HepG2 (cell line): ENCODE measurements at regions not wholly inside any gene's neighbourhood (a gene's known extent, or its start where the extent isn't known, plus 50 kb on each side); places are given as distances from the start of the nearest gene placed in this dataset.

Experiments
- ATAC-seq: fragments of 200-7000 bp; cut with Tn5 transposase; 3 replicates; pipeline ENCODE4 v1.9.1; 2020; ENCODE audit warnings: mild to moderate bottlenecking, moderate library complexity
- BruUV-seq: library from RNA; stranded (reverse); fragments of 400-500 nt; replicated peaks from 2 replicates; lab custom pipeline; 2021; lab: Mats Ljungman, UMichigan
- CTCF ChIA-PET: fragments of 300-600 bp; formaldehyde crosslinking; extraction: SDS; loops from one replicate; lab custom pipeline; 2021; ENCODE audit warnings: low total read pairs, inconsistent platforms, low intra/inter-chr PET ratio; lab: Yijun Ruan, JAX
- POLR2A ChIA-PET: fragments of 350-600 bp; sonication (Branson Sonifier 250); formaldehyde crosslinking; loops from one replicate; lab custom pipeline; 2020; ENCODE audit warnings: antibody characterized with exemption, inconsistent platforms; lab: Yijun Ruan, JAX
- DNase-seq: peaks from one replicate; pipeline ENCODE4 v3.0.0-alpha.2; 2015; ENCODE audit warnings: low spot score
- FAIRE-seq: peaks from 3 replicates; lab custom pipeline; 2011; peaks lifted over from hg19 to GRCh38; lab: Jason Lieb, UNC
- H2AFZ ChIP-seq: one replicate; pipeline ENCODE4 v1.6.1; 2011; ENCODE audit warnings: low read length, inconsistent platforms
- H3K27ac ChIP-seq: fragments of 300-600 bp; 3 replicates; pipeline ENCODE4 v1.8.0; 2011; ENCODE audit warnings: mixed run types, mild to moderate bottlenecking, mixed read lengths, low read length, inconsistent platforms; ENCODE audit not compliant: insufficient read depth; ENCODE audit errors: extremely low read length
- H3K27me3 ChIP-seq, 2 experiments: fragments of 200-600 bp in 1 of 2; 2 replicates in 1 of 2; 3 replicates in 1 of 2; pipeline versions ENCODE4 v1.6.0 to v1.8.0; 2011; ENCODE audit warnings: low read length in 2 of 2, mild to moderate bottlenecking in 2 of 2, moderate library complexity in 2 of 2, inconsistent platforms in 1 of 2; ENCODE audit not compliant: insufficient read depth in 2 of 2, control insufficient read depth in 1 of 2
- H3K36me3 ChIP-seq, 2 experiments: fragments of 200-600 bp in 1 of 2; replicated peaks in 1 of 2; 2 replicates in 1 of 2; 3 replicates in 1 of 2; pipeline versions ENCODE4 v1.5.1 to v1.8.0; 2011; ENCODE audit warnings: low read length in 2 of 2, inconsistent platforms in 1 of 2; ENCODE audit not compliant: insufficient read depth in 2 of 2, control insufficient read depth in 1 of 2
- H3K4me1 ChIP-seq: 2 replicates; pipeline ENCODE4 v1.5.1; 2012; ENCODE audit warnings: low read length, inconsistent platforms; ENCODE audit not compliant: insufficient read depth
- H3K4me2 ChIP-seq: 2 replicates; pipeline ENCODE4 v1.6.0; 2011; ENCODE audit warnings: low read depth, low read length, inconsistent platforms
- H3K4me3 ChIP-seq, 3 experiments: fragments of 200-600 bp in 1 of 3; sonication (generic), shearing (Covaris generic) in 1 of 3; replicated peaks in 1 of 3; 2 replicates each; pipeline ENCODE4 v1.5.1; 2011 to 2016; ENCODE audit warnings: low read length in 3 of 3, inconsistent platforms in 2 of 3, low read depth in 2 of 3, mild to moderate bottlenecking in 2 of 3, control low read depth in 1 of 3, mixed read lengths in 1 of 3; ENCODE audit not compliant: insufficient read depth in 1 of 3
- H3K79me2 ChIP-seq: one replicate; pipeline ENCODE4 v1.6.1; 2011; ENCODE audit warnings: low read length, inconsistent platforms; ENCODE audit not compliant: insufficient read depth
- H3K9ac ChIP-seq: 2 replicates; pipeline ENCODE4 v1.6.0; 2011; ENCODE audit warnings: mild to moderate bottlenecking, low read depth, low read length, inconsistent platforms; ENCODE audit not compliant: insufficient read depth
- H3K9me3 ChIP-seq: 2 replicates; pipeline ENCODE4 v1.5.1; 2012; ENCODE audit warnings: mild to moderate bottlenecking, low read length
- H4K20me1 ChIP-seq: 2 replicates; pipeline ENCODE4 v1.6.0; 2011; ENCODE audit warnings: inconsistent platforms, mild to moderate bottlenecking, low read length, moderate library complexity; ENCODE audit not compliant: insufficient read depth
- ATM ChIP-seq: fragments of 450-650 bp; IDR thresholded peaks from 2 replicates; pipeline ENCODE4 v1.7.1; 2017; ENCODE audit warnings: mild to moderate bottlenecking, borderline replicate concordance
- HNRNPLL ChIP-seq: fragments of 200-400 bp; formaldehyde crosslinking; IDR thresholded peaks from 2 replicates; pipeline ENCODE4 v1.6.1; 2017; ENCODE audit warnings: mild to moderate bottlenecking, low read depth, low read length; ENCODE audit not compliant: poor library complexity, severe bottlenecking
- MAX ChIP-seq: IDR thresholded peaks from 2 replicates; pipeline ENCODE4 v1.6.1; 2012; ENCODE audit warnings: inconsistent platforms
- NR2F1 ChIP-seq, 2 experiments: fragments of 450-650 bp in 1 of 2; formaldehyde crosslinking in 1 of 2; IDR thresholded peaks; 2 replicates each; pipeline versions ENCODE4 v1.5.0 to v1.6.1; 2016 to 2020; ENCODE audit warnings: mild to moderate bottlenecking in 1 of 2, missing compliant biosample characterization in 1 of 2, missing genetic modification reagents in 1 of 2, moderate library complexity in 1 of 2
- RARA ChIP-seq: IDR thresholded peaks from 2 replicates; pipeline ENCODE4 v1.6.1; 2016; ENCODE audit warnings: missing genetic modification reagents, missing compliant biosample characterization
- ZMYM3 ChIP-seq: sonication (generic); formaldehyde crosslinking; IDR thresholded peaks from 2 replicates; pipeline ENCODE4 v1.5.1; 2020; ENCODE audit warnings: mild to moderate bottlenecking, missing genetic modification reagents
- ZNF34 ChIP-seq: sonication (generic); formaldehyde crosslinking; IDR thresholded peaks from 2 replicates; pipeline ENCODE4 v1.4.0; 2020; ENCODE audit warnings: mild to moderate bottlenecking, missing genetic modification reagents, borderline replicate concordance
- ZNF468 ChIP-seq: sonication (generic); formaldehyde crosslinking; IDR thresholded peaks from 2 replicates; pipeline ENCODE4 v1.8.0; 2022; ENCODE audit warnings: mild to moderate bottlenecking, moderate library complexity, missing genetic modification reagents
- ZNF564 ChIP-seq: sonication (generic); formaldehyde crosslinking; IDR thresholded peaks from 2 replicates; pipeline ENCODE4 v1.8.1; 2023; ENCODE audit warnings: mild to moderate bottlenecking, missing genetic modification reagents
- ZZZ3 ChIP-seq: sonication (generic); formaldehyde crosslinking; IDR thresholded peaks from 2 replicates; pipeline ENCODE4 v1.4.0; 2020; ENCODE audit warnings: missing genetic modification reagents, mild to moderate bottlenecking, borderline replicate concordance
- WGBS: methylation state at CpG from one replicate; pipeline ENCODE4 v1.1.6; 2017; ENCODE audit warnings: low lambda C conversion rate; 5-methylcytosine and 5-hydroxymethylcytosine counted together
- in situ Hi-C: cut with HindIII; loops from 2 replicates; pipeline ENCODE4 v1.10.0; 2017; ENCODE audit warnings: low pct_unique_long_range_greater_than_20kb; ENCODE audit not compliant: extremely low pct_ligation_motif_present
- intact Hi-C: fragments of 100-400 bp; cut with micrococcal nuclease; formaldehyde crosslinking; loops from one replicate; pipeline ENCODE4 v1.10.0; 2022; ENCODE audit not compliant: unreplicated experiment
- TF ChIP-seq, protein P1 (sequence below): sonication (generic); formaldehyde crosslinking; IDR thresholded peaks from 2 replicates; pipeline ENCODE4 v1.9.0; 2022; ENCODE audit warnings: low read depth, missing genetic modification reagents
- TF ChIP-seq, protein P2 (sequence below): sonication (generic); formaldehyde crosslinking; IDR thresholded peaks from one replicate; pipeline ENCODE4 v1.5.1; 2020; ENCODE audit warnings: mild to moderate bottlenecking, missing genetic modification reagents; ENCODE audit errors: not compliant biosample characterization
- TF ChIP-seq, protein P3 (sequence below): sonication (generic); formaldehyde crosslinking; IDR thresholded peaks from 2 replicates; pipeline ENCODE4 v1.5.1; 2020; ENCODE audit warnings: missing genetic modification reagents, mild to moderate bottlenecking, borderline replicate concordance

DNA sequence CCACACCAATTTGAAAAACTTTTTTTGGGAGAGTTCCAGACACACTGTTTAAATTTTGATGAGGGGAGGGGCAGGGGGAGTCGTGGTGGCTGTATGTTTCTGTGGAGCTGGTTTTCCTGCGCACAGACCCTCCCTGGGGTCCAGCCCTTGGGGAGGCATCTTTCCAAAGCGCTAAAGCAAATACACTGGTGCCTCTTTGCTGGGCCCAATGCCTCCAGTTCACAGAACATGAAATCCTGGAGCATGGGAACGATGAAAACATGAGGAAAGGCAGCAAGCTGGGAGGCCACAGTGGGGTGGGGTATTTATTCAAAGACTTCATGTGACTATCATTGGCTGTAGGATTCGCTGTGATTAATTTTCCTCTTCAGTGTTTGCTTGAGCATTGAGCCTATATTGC lies 135.3 kb downstream of the CCDC34 start:
- in situ Hi-C loops, result no loop called here
- Histone ChIP-seq H2AFZ (no peak overlapping the region), H3K4me3 (no peak overlapping the region), H3K9me3 (no peaks in the 10 kb centered on the region), H3K79me2 (no peaks in the 10 kb centered on the region), H3K9ac (no peak overlapping the region), H3K27me3 (peaks cover 0 to 4% of the 10 kb centered on the region in 2 experiments; a peak in 1 of 5 replicates), H3K4me1 (no peaks in the 10 kb centered on the region), H4K20me1 (no peaks in the 10 kb centered on the region), H3K36me3 (no peaks in the 10 kb centered on the region), H3K27ac (no peak overlapping the region), H3K4me2 (no peak overlapping the region)
- 25% methylated on average over 5 of the region's 5 CpGs for WGBS
- intact Hi-C loops, result no loop called here
- no peak for FAIRE-seq
- BruUV-seq, result no TSS peak
- ChIA-PET POLR2A (no interaction called here), CTCF (no interaction called here)
- ATAC-seq, result no peak
- no peak for DNase-seq
- TF ChIP-seq, protein P1, sequence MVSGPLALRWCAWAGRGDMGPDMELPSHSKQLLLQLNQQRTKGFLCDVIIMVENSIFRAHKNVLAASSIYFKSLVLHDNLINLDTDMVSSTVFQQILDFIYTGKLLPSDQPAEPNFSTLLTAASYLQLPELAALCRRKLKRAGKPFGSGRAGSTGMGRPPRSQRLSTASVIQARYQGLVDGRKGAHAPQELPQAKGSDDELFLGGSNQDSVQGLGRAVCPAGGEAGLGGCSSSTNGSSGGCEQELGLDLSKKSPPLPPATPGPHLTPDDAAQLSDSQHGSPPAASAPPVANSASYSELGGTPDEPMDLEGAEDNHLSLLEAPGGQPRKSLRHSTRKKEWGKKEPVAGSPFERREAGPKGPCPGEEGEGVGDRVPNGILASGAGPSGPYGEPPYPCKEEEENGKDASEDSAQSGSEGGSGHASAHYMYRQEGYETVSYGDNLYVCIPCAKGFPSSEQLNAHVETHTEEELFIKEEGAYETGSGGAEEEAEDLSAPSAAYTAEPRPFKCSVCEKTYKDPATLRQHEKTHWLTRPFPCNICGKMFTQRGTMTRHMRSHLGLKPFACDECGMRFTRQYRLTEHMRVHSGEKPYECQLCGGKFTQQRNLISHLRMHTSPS (CRISPR knock-in tag), result no peak
- TF ChIP-seq NR2F1 (CRISPR knock-in tag; IDR thresholded peaks at IDR 0.05) (no peak), MAX (no peak), ATM (no peak), ZZZ3 (CRISPR knock-in tag) (no peak), ZNF564 (no peak), ZNF34 (no peak), HNRNPLL (no peak), ZNF468 (no peak), RARA (CRISPR knock-in tag) (no peak), ZMYM3 (CRISPR knock-in tag) (no peak)
- TF ChIP-seq, protein P2, sequence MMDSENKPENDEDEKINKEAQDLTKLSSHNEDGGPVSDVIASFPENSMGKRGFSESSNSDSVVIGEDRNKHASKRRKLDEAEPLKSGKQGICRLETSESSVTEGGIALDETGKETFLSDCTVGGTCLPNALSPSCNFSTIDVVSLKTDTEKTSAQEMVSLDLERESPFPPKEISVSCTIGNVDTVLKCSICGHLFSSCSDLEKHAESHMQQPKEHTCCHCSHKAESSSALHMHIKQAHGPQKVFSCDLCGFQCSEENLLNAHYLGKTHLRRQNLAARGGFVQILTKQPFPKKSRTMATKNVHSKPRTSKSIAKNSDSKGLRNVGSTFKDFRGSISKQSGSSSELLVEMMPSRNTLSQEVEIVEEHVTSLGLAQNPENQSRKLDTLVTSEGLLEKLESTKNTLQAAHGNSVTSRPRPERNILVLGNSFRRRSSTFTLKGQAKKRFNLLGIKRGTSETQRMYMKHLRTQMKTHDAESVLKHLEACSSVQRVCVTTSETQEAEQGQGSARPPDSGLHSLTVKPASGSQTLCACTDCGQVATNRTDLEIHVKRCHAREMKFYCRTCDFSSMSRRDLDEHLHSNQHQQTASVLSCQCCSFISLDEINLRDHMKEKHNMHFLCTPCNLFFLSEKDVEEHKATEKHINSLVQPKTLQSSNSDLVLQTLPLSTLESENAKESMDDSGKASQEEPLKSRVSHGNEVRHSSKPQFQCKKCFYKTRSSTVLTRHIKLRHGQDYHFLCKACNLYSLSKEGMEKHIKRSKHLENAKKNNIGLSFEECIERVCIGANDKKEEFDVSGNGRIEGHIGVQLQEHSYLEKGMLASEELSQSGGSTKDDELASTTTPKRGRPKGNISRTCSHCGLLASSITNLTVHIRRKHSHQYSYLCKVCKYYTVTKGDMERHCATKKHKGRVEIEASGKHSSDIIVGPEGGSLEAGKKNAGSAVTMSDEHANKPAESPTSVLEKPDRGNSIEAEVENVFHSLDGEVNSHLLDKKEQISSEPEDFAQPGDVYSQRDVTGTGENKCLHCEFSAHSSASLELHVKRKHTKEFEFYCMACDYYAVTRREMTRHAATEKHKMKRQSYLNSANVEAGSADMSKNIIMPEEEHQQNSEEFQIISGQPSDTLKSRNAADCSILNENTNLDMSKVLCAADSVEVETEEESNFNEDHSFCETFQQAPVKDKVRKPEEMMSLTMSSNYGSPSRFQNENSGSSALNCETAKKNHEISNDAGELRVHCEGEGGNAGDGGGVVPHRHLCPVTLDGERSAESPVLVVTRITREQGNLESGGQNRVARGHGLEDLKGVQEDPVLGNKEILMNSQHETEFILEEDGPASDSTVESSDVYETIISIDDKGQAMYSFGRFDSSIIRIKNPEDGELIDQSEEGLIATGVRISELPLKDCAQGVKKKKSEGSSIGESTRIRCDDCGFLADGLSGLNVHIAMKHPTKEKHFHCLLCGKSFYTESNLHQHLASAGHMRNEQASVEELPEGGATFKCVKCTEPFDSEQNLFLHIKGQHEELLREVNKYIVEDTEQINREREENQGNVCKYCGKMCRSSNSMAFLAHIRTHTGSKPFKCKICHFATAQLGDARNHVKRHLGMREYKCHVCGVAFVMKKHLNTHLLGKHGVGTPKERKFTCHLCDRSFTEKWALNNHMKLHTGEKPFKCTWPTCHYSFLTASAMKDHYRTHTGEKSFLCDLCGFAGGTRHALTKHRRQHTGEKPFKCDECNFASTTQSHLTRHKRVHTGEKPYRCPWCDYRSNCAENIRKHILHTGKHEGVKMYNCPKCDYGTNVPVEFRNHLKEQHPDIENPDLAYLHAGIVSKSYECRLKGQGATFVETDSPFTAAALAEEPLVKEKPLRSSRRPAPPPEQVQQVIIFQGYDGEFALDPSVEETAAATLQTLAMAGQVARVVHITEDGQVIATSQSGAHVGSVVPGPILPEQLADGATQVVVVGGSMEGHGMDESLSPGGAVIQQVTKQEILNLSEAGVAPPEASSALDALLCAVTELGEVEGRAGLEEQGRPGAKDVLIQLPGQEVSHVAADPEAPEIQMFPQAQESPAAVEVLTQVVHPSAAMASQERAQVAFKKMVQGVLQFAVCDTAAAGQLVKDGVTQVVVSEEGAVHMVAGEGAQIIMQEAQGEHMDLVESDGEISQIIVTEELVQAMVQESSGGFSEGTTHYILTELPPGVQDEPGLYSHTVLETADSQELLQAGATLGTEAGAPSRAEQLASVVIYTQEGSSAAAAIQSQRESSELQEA (CRISPR knock-in tag), result no peak
- TF ChIP-seq, protein P3, sequence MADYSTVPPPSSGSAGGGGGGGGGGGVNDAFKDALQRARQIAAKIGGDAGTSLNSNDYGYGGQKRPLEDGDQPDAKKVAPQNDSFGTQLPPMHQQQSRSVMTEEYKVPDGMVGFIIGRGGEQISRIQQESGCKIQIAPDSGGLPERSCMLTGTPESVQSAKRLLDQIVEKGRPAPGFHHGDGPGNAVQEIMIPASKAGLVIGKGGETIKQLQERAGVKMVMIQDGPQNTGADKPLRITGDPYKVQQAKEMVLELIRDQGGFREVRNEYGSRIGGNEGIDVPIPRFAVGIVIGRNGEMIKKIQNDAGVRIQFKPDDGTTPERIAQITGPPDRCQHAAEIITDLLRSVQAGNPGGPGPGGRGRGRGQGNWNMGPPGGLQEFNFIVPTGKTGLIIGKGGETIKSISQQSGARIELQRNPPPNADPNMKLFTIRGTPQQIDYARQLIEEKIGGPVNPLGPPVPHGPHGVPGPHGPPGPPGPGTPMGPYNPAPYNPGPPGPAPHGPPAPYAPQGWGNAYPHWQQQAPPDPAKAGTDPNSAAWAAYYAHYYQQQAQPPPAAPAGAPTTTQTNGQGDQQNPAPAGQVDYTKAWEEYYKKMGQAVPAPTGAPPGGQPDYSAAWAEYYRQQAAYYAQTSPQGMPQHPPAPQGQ (CRISPR knock-in tag), result no peak
